NCI-H2081 (cell line): ENCODE measurements at regions not wholly inside any gene's neighbourhood (a gene's known extent, or its start where the extent isn't known, plus 50 kb on each side); places are given as distances from the start of the nearest gene placed in this dataset.
"Not testable (repeated sequence)": the region's sequence is repeated elsewhere in the genome, so short reads cannot be mapped to it uniquely, and the experiment has no call there.

Source experiments
- DNase-seq, 2 experiments: peaks; one replicate each; lab custom pipeline; 2025; lab: John Stamatoyannopoulos, UW

DNA sequence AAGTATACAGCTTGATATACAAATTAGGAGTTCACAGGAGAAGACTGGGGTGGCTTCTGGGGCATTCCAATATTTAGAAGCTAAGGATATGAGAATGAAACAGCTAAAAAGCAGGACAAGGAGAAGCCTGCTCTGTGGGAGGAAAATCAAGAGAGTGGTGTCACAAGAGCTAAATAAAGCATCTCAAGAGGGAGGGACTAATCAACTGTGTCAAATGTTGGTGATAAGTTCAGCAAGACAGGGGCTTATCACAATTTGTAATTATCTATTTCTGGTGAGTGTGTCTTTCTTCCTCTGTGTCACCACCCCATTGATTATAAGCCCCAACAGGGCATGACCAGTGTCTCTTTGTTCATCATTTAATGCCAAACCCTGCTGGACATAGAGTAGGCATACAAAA is 295.8 kb upstream of the DUSP10 start:
- DNase-seq: no peak

- DNase-seq: no peak
Measured at GRCh38 chr1:222034790-222035189, 292.9 kb upstream of the DUSP10 start.

- DNase-seq: no peak
Measured at GRCh38 chr1:222033450-222033849, 291.6 kb upstream of the DUSP10 start.

- no peak for DNase-seq
Measured at GRCh38 chr1:222031318-222031717, 289.4 kb upstream of the DUSP10 start.

DNA sequence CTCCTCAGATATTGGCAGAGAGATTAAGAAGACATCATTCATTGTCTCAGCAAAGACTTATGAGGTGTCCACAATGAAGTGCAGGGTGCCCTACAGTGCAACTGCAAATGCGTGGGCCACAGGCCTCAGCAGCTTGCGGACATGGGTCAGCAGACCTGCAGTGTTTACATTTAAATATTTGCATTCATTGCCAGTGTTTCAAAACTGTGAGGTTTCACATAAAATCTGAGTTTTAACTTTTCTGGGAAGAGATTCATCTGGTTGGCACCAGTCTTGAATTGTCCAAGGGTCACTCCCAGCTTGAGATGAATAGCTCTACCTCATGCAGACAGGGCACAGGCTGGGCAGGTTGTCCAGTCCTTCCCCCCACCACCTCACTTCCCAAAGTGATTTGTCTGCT is 286.8 kb upstream of the DUSP10 start:
- no peak for DNase-seq

- DNase-seq: peak; percentile 10 to 72
Measured at GRCh38 chr1:222028116-222028515, 286.2 kb upstream of the DUSP10 start.

DNA sequence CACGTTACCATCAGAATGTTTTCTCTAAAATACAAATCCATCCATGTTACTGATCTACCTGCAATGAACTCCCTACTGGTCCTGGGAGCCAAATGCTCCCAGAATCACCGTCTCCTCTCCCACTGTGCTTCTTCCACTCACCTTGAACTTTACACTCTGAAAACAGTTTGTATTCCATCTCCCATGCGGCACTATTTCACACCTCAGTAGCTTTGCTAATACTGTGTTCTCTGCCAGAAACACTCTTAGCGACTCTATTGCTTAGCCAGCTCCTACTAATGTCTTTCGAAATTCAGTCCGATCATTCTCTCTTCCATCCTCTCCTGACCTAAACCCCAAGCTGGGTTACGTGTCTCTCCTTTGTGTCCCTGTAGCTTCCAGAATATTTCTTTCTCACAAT is 284.4 kb upstream of the DUSP10 start:
- no peak for DNase-seq

- no peak for DNase-seq
Measured at GRCh38 chr1:222023025-222023424, 281.1 kb upstream of the DUSP10 start.

DNA sequence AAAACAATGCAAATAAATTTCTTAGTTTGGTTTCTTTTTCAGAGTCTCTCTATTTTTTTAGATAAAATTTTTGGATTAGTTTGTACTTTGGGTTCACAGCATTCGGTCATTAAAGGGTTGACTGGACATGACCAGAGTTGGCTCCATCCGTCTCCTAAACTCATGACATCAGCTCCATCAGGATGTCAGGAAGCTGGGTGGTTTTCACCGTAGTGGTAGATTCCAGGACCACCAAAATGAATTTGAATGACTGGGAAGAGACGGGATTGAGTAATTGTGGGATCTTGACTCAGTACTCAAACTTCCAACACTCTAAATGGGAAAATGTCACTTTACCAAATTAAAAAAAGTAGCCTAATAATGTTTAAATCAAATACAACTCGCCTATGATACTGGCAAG is 279.2 kb upstream of the DUSP10 start:
- DNase-seq: no peak

DNA sequence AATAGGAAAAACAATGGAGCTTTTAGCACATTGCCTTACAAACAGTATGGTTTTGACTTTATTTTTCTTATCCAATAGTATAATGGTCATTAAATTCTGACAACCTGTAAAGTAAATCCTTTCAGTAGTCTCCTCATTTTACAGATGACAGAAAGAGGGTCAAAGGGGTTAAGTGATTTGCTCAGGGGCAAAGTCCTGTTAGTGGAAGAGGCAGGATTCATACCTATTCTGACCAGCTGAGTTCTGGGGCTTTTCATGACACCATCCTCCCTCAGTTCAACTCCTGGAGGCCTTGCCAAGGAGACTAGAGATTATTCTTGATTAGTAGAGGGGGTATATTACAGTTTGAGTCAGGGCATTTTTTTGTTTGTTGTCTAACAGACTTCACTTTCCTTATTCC is 278.7 kb upstream of the DUSP10 start:
- DNase-seq: no peak

DNA sequence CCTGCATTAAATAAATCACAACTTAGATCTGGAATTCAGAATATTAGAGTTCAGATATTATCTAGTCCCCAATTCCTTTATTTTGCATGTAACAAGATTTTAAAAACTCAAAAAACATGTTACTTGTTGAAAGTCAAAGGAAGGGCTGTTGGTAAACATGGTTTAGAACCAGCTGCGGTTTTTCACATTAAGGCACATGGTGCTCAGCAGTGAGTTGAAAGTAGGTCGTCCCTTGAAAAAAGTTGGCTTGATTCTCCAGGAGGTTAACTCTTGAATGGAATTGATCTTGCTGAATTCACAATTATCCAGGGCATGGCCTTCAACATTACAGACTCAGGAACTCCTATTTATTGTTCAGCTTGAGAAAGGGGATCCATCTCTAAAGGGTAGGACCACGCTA is 277.1 kb upstream of the DUSP10 start:
- DNase-seq: no peak

- no peak for DNase-seq
Measured at GRCh38 chr1:222018041-222018440, 276.2 kb upstream of the DUSP10 start.

DNA sequence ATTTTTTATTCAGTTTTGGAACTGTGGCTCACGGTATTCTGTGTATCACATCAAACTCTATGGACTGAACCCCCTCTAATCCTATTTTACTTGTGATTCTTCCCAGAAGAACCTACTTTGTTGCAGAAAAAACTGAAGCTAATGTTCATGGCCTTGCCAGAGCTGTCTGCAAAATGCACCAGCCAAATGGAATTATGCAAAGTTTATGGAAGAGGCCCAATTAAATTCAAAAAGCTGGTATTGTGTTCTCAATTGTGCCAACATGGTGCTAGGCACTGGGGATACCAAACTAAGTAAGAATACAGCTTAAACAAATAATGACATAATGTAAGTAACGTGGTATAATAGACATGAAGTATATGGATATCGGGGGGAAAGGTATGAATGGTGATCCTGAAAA is 273.8 kb upstream of the DUSP10 start:
- DNase-seq: no peak

GRCh38 chr1:222014001-222014400 is 272.1 kb upstream of the DUSP10 start:
- no peak for DNase-seq

- DNase-seq: no peak
Measured at GRCh38 chr1:222012816-222013215, 270.9 kb upstream of the DUSP10 start.

- no peak for DNase-seq
Measured at GRCh38 chr1:222010306-222010705, 268.4 kb upstream of the DUSP10 start.

GRCh38 chr1:222009105-222009730 is 267.3 kb upstream of the DUSP10 start:
- DNase-seq: no peak

GRCh38 chr1:222006715-222007114 is 264.8 kb upstream of the DUSP10 start:
- DNase-seq: no peak

DNA sequence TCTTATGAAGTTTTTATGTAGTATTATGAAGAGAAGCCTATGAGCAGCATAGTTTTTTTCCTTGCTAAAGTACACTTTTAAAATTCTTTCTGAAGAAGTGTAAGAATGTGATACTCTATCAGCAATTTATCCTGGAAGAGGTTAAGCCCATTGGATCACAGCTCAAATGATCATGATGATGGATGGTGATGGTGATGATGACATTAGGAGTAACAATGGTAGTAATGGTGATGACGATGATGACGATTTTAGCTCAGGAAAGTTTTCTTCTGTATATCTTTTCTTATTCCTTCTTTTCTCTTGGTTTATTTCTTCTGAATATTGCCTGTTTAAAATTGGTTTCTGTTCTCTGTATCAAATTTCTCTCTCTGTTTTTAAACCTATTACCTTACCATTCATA is 262.9 kb upstream of the DUSP10 start:
- DNase-seq: no peak

DNA sequence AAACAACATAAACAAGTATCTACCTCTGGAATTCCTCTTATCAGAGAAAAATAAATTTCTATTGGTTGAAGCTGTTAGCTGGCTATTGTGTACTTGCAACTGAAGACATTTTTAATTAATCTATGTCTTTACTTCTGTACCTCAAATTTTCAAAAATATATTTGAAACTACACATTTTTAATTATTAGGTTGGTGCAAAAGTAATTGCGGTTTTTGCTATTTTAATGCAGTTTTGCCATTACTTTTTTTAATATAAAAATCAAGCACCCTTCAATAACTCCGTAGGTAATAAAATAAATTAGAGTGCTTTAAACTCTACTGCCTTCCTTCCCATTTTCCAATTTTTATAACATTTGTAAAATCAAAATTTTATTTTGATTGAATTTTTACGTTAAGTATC is 262.1 kb upstream of the DUSP10 start:
- DNase-seq: no peak

DNA sequence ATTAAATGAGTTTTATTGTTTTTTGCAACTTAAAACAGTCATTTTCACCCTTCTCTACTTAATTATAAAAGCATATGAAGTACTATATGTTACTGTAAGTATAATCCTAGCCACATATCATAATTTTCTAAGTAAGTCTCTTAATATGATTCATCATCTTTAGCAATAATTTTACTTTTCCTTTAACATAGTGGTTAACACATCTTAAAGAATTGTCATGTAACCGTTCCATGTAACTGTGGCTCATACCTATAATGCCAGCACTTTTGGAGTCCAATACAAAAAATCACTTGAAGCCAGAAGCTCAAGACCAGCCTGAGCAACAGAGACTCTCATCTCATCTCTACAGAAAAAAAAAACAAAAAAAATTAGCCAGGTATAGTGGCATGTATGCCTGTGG is 260.6 kb upstream of the DUSP10 start:
- no peak for DNase-seq

GRCh38 chr1:222000131-222000530 is 258.2 kb upstream of the DUSP10 start:
- no peak for DNase-seq

DNA sequence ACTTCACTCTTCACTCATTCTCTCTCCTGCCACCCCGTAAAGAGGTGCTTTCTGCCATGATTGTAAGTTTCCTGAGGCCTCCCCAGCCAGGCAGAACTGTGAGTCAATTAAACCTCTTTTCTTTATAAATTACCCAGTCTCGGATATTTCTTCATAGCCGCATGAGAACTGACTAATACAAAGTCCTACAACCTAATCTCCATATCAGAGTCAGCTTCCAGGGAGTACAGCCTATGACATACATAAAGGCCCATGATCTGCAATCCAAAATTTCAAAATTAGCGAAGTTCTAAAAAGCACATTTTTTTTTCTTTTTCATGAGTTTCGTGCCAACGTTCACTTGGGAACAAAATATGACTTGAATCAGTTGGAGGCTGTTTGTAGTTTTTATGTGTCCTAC is 256.9 kb upstream of the DUSP10 start:
- DNase-seq: no peak

DNA sequence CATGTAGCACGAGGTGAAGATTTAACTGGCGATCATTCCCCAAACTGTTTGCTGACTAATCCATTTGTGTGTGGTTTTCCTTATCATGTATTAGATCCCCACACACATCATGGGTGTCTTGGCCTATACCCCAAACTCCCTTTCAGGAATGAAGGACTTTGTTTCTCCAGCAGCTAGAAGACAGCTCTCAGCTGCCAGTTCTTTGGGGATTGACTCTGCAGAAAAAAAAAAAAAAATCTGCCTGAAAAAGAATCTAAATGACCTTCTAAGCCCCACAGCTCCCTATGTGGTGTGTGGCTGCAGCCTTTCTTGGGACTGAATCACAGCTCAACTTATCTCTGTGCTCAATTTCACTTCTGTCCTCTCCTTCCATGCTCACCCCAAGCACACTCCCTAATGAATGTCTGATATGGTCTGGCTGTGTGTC is 256.3 kb upstream of the DUSP10 start:
- no peak for DNase-seq

- DNase-seq: not testable (repeated sequence)
Measured at GRCh38 chr1:221997012-221997411, 255.1 kb upstream of the DUSP10 start.
